HG03558 (cell line): ENCODE measurements at regions not wholly inside any gene's neighbourhood (a gene's known extent, or its start where the extent isn't known, plus 50 kb on each side); places are given as distances from the start of the nearest gene placed in this dataset.

Source experiments
- ATAC-seq: cut with Tn5 transposase; IDR thresholded peaks from one replicate; pipeline ENCODE4 v1.9.1; 2021; ENCODE audit warnings: moderate number of reproducible peaks; ENCODE audit not compliant: unreplicated experiment; ENCODE audit errors: extremely low read depth

DNA sequence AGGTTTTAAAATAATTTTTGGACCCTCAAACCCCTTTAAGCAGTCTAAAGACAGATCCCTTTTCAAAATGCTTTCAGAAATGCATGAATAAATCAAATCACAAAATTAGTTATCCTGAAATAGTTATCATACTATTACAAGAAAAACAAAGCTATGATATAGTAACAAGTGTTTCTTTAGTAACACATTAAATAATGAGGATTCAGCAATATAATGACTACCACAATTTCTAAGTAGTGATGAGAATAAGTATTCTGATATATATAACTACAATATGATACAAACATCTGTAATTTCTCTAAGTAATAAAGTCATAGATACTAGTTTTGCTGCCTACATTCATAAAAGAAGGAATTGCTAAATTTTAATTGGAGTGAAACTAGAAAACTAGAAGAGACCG, 53.0 kb upstream of the TMEM168 start:
- no peak for ATAC-seq
